Right kidney (tissue), 1 donor: ENCODE measurements at regions not wholly inside any gene's neighbourhood (a gene's known extent, or its start where the extent isn't known, plus 50 kb on each side); places are given as distances from the start of the nearest gene placed in this dataset.

Experiments used
- DNase-seq: peaks from one replicate; pipeline ENCODE4 v3.0.0-alpha.2; 2016

GRCh38 chr3:18295171-18295920 is 129.8 kb downstream of the SATB1 start:
- peak; percentile 6 for DNase-seq

DNA sequence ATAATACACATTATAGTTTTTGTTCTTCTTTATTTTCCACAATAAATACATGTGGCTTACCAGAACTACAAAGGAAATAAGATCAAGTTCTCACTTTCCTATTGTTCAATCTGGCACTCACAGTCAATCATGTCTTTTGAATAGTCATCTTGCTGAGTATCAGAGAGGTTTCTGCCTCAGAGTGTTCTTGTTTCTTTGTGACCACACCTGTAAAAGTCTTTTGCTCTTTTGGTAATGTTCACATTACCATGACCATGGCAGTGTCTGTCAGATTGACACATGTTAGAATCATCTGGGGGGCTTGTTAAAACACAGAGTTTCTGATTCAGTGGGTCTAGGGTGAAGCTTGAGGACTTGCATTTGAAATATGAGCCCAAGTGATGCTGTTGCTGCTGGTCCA is 135.0 kb downstream of the SATB1 start:
- DNase-seq = no peak

DNA sequence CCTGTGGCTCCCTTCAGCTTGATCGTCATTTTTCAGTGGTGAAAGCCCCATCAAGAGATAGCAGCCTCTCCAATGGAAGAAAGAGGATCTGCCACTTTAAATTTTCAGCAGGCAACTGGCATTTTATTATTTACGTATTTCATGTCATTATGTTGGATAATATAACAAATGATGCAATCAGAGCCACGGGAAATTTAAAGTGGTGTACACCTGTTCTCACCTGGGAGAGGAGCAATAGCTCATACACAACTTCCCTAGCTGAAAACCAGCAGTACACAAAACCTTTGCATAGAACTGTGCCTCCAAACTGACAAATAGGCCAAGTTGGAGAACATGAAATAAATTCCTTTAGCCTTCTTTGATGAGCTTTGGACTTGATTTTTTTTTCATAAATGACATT is 136.9 kb downstream of the SATB1 start:
- no peak for DNase-seq

- no peak for DNase-seq
Measured at GRCh38 chr3:18284716-18285115, 140.4 kb downstream of the SATB1 start.

- DNase-seq = no peak
Measured at GRCh38 chr3:18283680-18284079, 141.5 kb downstream of the SATB1 start.

- no peak for DNase-seq
Measured at GRCh38 chr3:18282507-18282906, 142.6 kb downstream of the SATB1 start.

- DNase-seq = no peak
Measured at GRCh38 chr3:18279226-18279737, 145.9 kb downstream of the SATB1 start.

- no peak for DNase-seq
Measured at GRCh38 chr3:18264853-18265252, 160.3 kb downstream of the SATB1 start.

DNA sequence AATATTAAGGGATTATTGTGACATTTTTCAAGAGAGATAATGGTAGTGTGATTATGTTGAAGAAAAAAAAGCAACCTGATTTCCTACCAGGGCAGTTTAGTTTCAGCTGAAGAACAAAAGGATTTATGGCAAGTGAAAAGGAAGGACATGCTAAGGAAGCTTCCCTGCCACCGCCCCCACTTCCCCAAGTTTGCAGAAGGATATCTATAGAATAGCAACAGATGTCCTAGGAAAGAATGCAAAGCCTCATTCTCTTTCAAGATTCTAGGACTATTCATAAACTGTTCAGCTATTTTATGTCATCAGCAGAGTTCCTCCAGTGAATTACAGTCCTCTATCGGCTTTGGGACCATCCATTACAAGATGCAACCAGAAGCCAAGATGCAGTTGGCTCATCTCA is 160.8 kb downstream of the SATB1 start:
- no peak for DNase-seq

DNA sequence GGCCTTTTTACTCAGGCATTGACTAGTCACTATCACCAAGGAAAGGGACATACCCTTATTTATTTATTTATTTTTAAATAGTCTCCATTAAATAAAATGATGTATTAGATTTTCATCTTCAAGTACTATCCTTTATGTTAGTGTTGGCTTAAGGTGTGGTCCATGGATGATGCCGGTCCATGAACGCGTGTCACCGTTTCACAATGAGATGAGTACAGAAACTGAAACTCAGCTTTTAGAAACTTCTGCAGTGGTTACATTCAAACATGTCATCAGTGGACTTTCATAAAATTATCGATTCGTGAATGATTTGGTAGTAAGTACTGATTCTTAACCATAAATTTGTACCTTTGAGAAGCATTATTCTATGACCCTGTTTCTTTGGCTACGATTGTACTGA is 166.6 kb downstream of the SATB1 start:
- no peak for DNase-seq

- no peak for DNase-seq
Measured at GRCh38 chr3:18252578-18252977, 172.6 kb downstream of the SATB1 start.

GRCh38 chr3:18250991-18251390 is 174.1 kb downstream of the SATB1 start:
- DNase-seq = no peak

- DNase-seq = no peak
Measured at GRCh38 chr3:18249126-18249525, 176.0 kb downstream of the SATB1 start.

DNA sequence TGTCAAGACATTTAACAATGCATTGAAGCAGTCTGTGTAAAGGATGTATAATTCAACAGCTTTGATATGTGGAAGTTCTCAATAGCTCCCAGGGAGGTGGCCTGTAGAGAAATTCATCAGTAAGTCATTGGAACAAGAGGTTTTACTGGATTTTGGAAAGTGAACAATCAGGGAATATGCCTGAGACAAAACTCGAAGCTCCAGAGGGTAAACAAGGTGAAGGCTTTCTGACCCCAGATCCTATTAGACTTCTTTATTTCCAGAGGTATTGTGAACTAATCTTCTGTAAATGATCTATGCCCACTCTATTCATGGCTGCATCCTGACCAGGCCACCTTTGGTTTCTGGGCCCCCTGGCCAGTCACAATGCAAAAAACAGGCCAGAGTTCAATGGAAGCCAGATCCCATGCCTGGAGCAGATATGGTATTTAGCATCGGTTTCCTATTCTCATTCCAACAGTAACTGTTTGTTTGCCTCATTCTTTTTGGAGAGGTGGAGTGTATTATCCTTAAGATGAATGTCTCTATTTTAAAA is 177.3 kb downstream of the SATB1 start:
- no peak for DNase-seq

GRCh38 chr3:18247139-18247695 is 177.9 kb downstream of the SATB1 start:
- DNase-seq = no peak

GRCh38 chr3:18246336-18247060 is 178.6 kb downstream of the SATB1 start:
- no peak for DNase-seq

DNA sequence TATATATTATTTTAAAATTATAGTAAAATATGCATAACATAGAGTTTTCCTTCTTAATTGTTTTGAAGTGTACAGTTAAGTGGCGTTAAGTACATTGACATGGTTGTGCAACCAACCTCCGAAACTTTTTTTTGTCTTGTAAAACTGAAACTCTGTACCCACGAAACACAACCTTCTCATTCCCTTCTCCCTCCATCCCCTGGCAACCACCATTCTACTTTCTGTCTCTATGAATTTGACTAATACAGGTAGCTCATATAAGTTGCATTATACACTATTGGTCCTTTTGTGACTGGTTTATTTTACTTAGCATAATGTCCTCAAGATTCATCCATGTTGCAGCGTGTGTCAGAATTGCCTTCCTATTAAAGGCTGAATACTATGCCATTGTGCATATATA is 179.4 kb downstream of the SATB1 start:
- no peak for DNase-seq

GRCh38 chr3:18241837-18242236 is 183.3 kb downstream of the SATB1 start:
- DNase-seq = no peak

- no peak for DNase-seq
Measured at GRCh38 chr3:18239674-18240073, 185.5 kb downstream of the SATB1 start.

DNA sequence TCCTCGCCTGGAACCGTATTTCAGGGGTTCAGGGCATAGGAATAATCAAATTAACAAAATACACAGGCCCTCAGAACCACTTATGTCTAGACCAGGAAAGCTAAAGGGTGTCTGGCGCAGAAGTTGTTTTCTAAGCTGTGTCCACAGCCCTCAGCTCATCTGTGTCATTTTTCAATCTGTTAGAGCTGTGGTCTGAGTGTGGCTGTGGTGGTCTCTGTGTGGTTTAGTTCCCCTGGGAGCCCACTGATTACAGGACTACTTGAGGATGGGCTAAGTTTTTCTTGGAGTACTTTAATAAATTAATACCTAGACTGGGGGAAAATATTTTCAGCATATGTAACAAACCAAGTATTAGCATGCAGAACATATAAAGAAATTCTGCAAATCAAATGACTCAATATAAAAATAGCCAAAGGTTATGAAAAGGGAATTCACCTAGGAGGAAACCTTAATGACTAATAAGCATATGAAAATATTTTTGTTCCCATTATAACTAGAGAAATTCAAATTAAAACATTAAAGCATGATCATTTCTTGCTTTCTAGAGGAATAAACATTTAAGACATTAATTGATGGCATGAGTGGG is 186.3 kb downstream of the SATB1 start:
- no peak for DNase-seq

DNA sequence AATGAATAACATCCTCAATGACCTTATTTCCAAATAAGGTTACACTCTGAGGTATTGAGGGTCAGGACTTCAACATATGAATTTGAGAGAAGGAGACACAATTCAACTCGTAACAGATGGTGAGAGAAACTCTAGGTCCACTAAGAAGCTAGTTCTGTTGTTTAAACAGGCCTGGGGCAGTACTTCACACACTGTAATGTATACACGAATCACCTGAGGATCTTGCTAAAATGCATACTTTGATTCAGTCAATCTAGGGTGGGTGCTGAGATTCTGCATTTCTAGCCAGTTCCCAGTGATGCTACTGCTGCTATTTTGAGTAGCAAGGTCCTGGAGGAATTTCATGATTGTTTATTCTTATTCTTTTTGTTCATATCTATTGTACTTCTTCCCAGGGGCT is 186.8 kb downstream of the SATB1 start:
- no peak for DNase-seq

DNA sequence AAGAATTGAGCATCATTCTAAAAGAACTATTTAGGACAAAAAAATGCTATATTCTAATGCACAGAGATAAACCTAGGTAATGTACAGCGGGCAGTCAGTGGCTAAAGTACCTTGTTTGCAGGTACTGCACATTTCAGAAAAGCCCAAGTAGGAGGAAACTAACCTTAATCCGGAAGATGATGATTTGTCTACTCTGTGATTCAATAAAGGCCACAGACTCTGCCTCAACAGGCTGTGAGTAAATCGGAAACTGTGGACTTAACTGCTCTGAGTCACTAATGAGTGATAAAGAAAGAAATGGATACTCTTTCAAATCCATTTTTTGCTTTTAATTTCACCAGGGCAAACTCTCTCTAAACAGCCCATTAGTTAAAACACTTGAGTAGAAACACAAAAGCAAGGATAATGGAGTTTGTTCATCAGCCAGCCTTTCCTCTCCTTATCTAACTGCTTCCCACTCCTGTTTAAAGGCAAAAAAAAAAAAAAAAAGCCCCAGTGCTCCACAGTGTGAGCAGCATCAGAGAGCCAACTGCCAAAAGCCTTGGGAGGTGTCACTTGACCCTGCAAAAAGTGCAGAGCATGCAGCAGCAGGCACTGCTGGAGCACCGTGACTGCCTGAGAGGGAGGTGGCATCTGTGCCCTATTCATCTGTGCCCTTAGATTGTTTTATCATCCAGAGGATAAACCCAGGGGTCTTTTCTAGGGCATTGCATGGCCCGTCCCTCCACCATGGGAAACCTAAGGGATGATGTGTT is 187.7 kb downstream of the SATB1 start:
- DNase-seq = no peak
